ENCODE measurements at regions not wholly inside any gene's neighbourhood (a gene's known extent, or its start where the extent isn't known, plus 50 kb on each side); places are given as distances from the start of the nearest gene placed in this dataset.
"Not testable (repeated sequence)": the region's sequence is repeated elsewhere in the genome, so short reads cannot be mapped to it uniquely, and the experiment has no call there.

DNA sequence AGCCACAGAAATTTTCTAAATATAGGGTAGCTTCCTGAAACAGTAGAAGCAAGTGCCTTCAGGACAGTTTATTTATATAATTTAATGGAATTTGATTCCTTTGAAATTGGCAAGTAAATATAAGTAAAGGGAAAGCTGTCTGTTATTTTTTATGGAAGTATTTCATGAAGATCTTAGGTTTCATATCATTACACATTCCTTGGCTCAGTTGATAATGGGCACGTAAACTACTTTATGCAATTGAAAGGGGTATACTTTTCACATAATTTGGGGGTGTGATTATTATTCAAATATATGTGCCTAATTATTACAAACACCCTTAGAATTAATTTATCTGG, 71.1 kb upstream of the RAP1B start:
- no peaks in the 10 kb centered on the region for H3K4me1 ChIP-seq
- H3K27me3 ChIP-seq = no peaks in the 10 kb centered on the region
- peak overlapping the region; percentile 72 to 80 for H3K27ac ChIP-seq
- no peaks in the 10 kb centered on the region for H3K36me3 ChIP-seq
- TF ChIP-seq, protein P1, sequence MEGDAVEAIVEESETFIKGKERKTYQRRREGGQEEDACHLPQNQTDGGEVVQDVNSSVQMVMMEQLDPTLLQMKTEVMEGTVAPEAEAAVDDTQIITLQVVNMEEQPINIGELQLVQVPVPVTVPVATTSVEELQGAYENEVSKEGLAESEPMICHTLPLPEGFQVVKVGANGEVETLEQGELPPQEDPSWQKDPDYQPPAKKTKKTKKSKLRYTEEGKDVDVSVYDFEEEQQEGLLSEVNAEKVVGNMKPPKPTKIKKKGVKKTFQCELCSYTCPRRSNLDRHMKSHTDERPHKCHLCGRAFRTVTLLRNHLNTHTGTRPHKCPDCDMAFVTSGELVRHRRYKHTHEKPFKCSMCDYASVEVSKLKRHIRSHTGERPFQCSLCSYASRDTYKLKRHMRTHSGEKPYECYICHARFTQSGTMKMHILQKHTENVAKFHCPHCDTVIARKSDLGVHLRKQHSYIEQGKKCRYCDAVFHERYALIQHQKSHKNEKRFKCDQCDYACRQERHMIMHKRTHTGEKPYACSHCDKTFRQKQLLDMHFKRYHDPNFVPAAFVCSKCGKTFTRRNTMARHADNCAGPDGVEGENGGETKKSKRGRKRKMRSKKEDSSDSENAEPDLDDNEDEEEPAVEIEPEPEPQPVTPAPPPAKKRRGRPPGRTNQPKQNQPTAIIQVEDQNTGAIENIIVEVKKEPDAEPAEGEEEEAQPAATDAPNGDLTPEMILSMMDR (IDR thresholded peaks at IDR 0.05) = no peak
- no peak for TF ChIP-seq POLR2A (IDR thresholded peaks at IDR 0.05)
- peak overlapping the region in 1 of 2 donors; percentile 14 for H3K4me3 ChIP-seq
- intact Hi-C loops (cut with DNase I; ENCODE audit: low total_unique reads) = no loop called here
- H3K9me3 ChIP-seq = no peaks in the 10 kb centered on the region
- DNase-seq = no peak

DNA sequence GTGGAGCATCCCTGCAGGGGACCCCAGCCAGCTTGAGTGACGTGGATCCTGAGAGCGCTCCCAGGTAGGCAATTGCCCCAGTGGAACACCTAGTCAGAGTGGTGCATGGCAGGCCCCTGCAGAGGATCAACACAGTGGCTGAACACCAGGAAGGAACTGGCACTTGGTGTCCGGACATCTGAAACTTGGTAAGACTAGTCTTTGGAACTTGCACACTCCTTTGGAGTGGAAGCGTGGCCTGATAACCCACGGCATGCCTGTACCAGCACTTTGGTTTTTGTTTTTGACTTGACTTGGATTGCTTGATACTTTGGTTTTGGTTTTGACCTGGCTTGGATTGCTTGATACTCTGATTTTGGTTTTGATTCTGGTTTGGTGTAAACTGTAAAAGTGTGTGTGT, 69.9 kb upstream of the RAP1B start:
- H3K4me1 ChIP-seq; DNase-seq; H3K9me3 ChIP-seq; H3K27me3 ChIP-seq; intact Hi-C loops (cut with DNase I; ENCODE audit: low total_unique reads); H3K27ac ChIP-seq; H3K4me3 ChIP-seq; H3K36me3 ChIP-seq: not testable (repeated sequence)

DNA sequence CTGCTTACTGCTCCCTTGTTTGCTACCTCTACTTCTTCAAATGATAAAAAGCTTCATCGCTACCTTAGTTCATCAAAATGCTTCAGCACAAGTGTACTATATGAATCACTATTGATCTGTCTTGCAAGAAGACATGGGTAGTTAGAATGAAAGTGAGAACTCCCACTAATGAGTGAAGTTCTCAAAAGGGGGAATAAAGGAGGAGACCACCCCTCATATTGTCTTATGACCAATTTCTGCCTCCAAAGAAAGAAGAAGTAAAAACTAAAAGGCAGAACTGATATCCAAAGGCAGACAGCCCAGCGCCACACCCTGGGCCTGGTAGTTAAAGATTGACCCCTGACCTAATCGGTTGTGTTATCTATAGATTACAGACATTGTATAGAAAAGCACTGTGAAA, 63.4 kb upstream of the RAP1B start:
- H3K36me3 ChIP-seq; H3K4me1 ChIP-seq; H3K27me3 ChIP-seq; H3K27ac ChIP-seq; H3K9me3 ChIP-seq; H3K4me3 ChIP-seq; intact Hi-C loops (cut with DNase I; ENCODE audit: low total_unique reads); DNase-seq: not testable (repeated sequence)

DNA sequence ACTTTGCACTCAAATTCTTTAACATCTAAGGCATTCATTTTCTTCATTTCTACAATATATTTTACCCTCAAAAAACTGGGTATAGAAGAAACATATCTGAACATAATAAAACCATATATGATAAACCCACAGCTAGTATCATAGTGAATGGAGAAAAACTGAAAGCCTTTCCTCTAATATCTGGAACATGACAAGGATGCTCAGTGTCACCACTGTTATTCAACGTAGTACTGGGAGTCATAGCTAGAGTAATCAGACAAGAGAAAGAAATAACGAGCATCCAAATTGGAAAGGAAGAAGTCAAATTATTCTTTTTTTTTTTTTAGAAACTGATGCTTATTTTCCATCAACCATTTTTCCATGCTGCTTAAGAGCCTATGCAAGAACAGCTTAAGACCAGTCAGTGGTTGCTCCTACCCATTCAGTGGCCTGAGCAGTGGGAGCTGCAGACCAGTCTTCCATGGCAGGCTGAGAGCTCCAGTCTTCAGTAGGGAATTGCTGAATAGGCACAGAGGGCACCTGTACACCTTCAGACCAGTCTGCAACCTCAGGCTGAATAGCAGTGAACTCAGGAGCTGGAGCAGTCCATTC, 58.0 kb upstream of the RAP1B start:
- H3K9me3 ChIP-seq; DNase-seq; intact Hi-C loops (cut with DNase I; ENCODE audit: low total_unique reads); H3K36me3 ChIP-seq; H3K27me3 ChIP-seq; H3K27ac ChIP-seq; H3K4me3 ChIP-seq; H3K4me1 ChIP-seq: not testable (repeated sequence)

DNA sequence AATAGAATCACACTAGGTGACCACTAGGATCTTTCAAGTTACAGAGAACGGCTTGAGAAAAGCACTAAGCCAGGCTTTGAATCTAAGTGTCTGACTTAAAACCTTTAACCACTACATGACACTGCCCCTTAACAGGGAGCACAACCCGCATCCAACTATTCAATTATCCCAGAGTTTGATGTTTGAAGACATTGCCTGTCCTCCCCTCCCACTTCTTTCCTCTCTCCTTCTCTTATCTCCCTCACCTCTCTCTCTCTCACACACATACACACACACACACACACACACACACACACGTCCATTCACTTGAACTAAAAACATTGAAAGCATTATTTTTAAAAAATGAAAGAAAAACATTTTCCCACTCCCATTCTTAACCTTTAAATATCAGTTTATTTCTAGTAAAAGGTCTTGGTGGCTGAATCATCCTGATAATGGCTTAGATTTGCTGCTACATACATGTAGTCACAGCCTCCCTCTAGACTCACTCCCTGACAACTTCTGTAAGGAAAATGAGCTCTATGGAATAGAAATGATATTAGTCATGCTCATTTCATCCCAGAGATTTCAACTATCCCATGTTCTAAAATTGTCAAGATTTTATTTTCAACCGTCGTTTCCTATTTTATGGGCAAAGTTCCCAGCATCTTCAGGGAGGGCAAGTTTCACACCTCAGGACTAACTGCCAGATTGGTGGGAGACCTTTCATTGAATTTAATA, 53.5 kb upstream of the RAP1B start:
- Histone ChIP-seq H3K4me3 (no peak overlapping the region), H3K9me3 (no peaks in the 10 kb centered on the region), H3K4me1 (no peaks in the 10 kb centered on the region), H3K36me3 (no peaks in the 10 kb centered on the region), H3K27ac (no peak overlapping the region), H3K27me3 (no peaks in the 10 kb centered on the region)
- DNase-seq = no peak
- no peak for TF ChIP-seq POLR2A (IDR thresholded peaks at IDR 0.05)
- TF ChIP-seq, protein P1 (IDR thresholded peaks at IDR 0.05) = no peak
- intact Hi-C loops (cut with DNase I; ENCODE audit: low total_unique reads) = no loop called here

DNA sequence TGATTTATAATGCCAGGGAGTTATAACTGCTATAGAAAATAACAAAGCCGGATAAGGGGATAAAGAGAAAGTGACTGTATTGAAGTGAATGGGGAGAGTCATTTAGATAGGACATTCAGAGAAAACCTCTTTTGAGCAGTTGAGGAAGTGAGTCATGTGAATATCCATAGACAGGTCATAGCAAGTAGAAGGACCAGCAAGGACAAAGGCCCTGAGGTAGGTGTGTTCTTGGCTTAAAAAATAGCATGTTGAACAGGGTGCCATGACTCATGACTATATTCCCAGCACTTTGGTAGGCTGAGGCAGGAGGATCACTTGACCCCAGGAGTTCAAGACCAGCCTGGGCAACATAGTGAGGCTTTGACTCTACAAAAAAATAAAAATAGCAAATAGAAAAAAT, 51.5 kb upstream of the RAP1B start:
- Histone ChIP-seq H3K27ac (no peak overlapping the region), H3K36me3 (no peaks in the 10 kb centered on the region), H3K27me3 (no peaks in the 10 kb centered on the region), H3K9me3 (no peaks in the 10 kb centered on the region), H3K4me1 (no peaks in the 10 kb centered on the region), H3K4me3 (no peak overlapping the region)
- no peak for DNase-seq
- TF ChIP-seq, protein P1 (IDR thresholded peaks at IDR 0.05) = no peak
- no peak for TF ChIP-seq POLR2A (IDR thresholded peaks at IDR 0.05)
- intact Hi-C loops (cut with DNase I; ENCODE audit: low total_unique reads) = no loop called here
